Endothelial cell of umbilical vein (primary cell): ENCODE measurements at regions not wholly inside any gene's neighbourhood (a gene's known extent, or its start where the extent isn't known, plus 50 kb on each side); places are given as distances from the start of the nearest gene placed in this dataset.

Experiments
- BruUV-seq: library from RNA; stranded (reverse); fragments of 400-500 nt; replicated peaks from 2 replicates; lab custom pipeline; 2021; lab: Mats Ljungman, UMichigan
- CTCF ChIA-PET: fragments of 300-600, 350-600 bp; sonication (Branson Sonifier 250); formaldehyde crosslinking; loops from one replicate; lab custom pipeline; 2021; ENCODE audit warnings: antibody characterized with exemption, inconsistent platforms; lab: Charles Lee
- POLR2A ChIA-PET: fragments of 300-600, 350-600 bp; sonication (Branson Sonifier 250); formaldehyde crosslinking; loops from one replicate; lab custom pipeline; 2021; ENCODE audit warnings: antibody characterized with exemption, inconsistent platforms; lab: Charles Lee
- DNase-seq: peaks from one replicate; pipeline ENCODE4 v3.0.0-alpha.2; 2011; ENCODE audit warnings: low read depth, low spot score
- FAIRE-seq: peaks from 2 replicates; lab custom pipeline; 2011; peaks lifted over from hg19 to GRCh38; lab: Jason Lieb, UNC
- H2AFZ ChIP-seq: 2 replicates; pipeline ENCODE4 v1.6.0; 2012; ENCODE audit warnings: low read depth, low read length, control low read depth, inconsistent platforms
- H3K27ac ChIP-seq: 2 replicates; pipeline ENCODE4 v1.5.1; 2011; ENCODE audit warnings: low read depth, mild to moderate bottlenecking, control low read depth, low read length, moderate library complexity; ENCODE audit not compliant: insufficient read depth
- H3K27me3 ChIP-seq, 2 experiments: 2 replicates each; pipeline versions ENCODE4 v1.6.0 to v1.6.1; 2011; ENCODE audit warnings: low read length in 2 of 2, mixed read lengths in 1 of 2; ENCODE audit not compliant: control insufficient read depth in 2 of 2, insufficient read depth in 2 of 2
- H3K36me3 ChIP-seq, 2 experiments: 2 replicates in 1 of 2; 3 replicates in 1 of 2; pipeline ENCODE4 v1.5.1; 2011; ENCODE audit warnings: low read length in 2 of 2, mild to moderate bottlenecking in 1 of 2, moderate library complexity in 1 of 2; ENCODE audit not compliant: control insufficient read depth in 2 of 2, insufficient read depth in 2 of 2; ENCODE audit errors: extremely low read depth in 1 of 2
- H3K4me1 ChIP-seq: 3 replicates; pipeline ENCODE4 v1.5.1; 2011; ENCODE audit warnings: mild to moderate bottlenecking, low read length; ENCODE audit not compliant: control insufficient read depth, insufficient read depth; ENCODE audit errors: extremely low read depth
- H3K4me2 ChIP-seq: 2 replicates; pipeline ENCODE4 v1.6.1; 2011; ENCODE audit warnings: low read length, control low read depth, mixed read lengths; ENCODE audit not compliant: insufficient read depth
- H3K4me3 ChIP-seq, 3 experiments: fragments of 200-600 bp in 1 of 3; sonication (generic), shearing (Covaris generic) in 1 of 3; replicated peaks in 1 of 3; 2 replicates each; pipeline ENCODE4 v1.5.1; 2011 to 2016; ENCODE audit warnings: control low read depth in 3 of 3, low read length in 3 of 3, mild to moderate bottlenecking in 2 of 3, inconsistent platforms in 1 of 3, low read depth in 1 of 3, moderate library complexity in 1 of 3; ENCODE audit not compliant: insufficient read depth in 1 of 3
- H3K79me2 ChIP-seq: 2 replicates; pipeline ENCODE4 v1.6.0; 2012; ENCODE audit warnings: low read length, inconsistent platforms; ENCODE audit not compliant: control insufficient read depth, insufficient read depth
- H3K9ac ChIP-seq: replicated peaks from 2 replicates; pipeline ENCODE3; 2011; ENCODE audit warnings: low read length, control low read depth; ENCODE audit not compliant: insufficient read depth; ENCODE audit errors: extremely low read depth
- H3K9me1 ChIP-seq: replicated peaks from 3 replicates; pipeline ENCODE4 v1.6.0; 2011; ENCODE audit warnings: mild to moderate bottlenecking, low read length; ENCODE audit not compliant: control insufficient read depth, insufficient read depth; ENCODE audit errors: extremely low read depth
- H3K9me3 ChIP-seq: replicated peaks from 2 replicates; pipeline ENCODE4 v1.5.1; 2012; ENCODE audit warnings: low read length, inconsistent platforms; ENCODE audit not compliant: control insufficient read depth, insufficient read depth
- H4K20me1 ChIP-seq: replicated peaks from 2 replicates; pipeline ENCODE3; 2011; ENCODE audit warnings: mild to moderate bottlenecking, low read length; ENCODE audit not compliant: control insufficient read depth, insufficient read depth; ENCODE audit errors: extremely low read depth
- EZH2 ChIP-seq: IDR thresholded peaks from 2 replicates; pipeline ENCODE4 v1.6.1; 2012; ENCODE audit warnings: borderline replicate concordance, low read depth, mild to moderate bottlenecking, moderate library complexity, low read length, inconsistent platforms; ENCODE audit not compliant: severe bottlenecking
- FOS ChIP-seq: IDR thresholded peaks from 2 replicates; pipeline ENCODE4 v1.6.1; 2011; ENCODE audit warnings: mild to moderate bottlenecking, low read length, moderate library complexity, borderline replicate concordance; ENCODE audit not compliant: insufficient read depth
- GATA2 ChIP-seq: IDR thresholded peaks from 2 replicates; pipeline ENCODE4 v1.7.0; 2011; ENCODE audit warnings: low read depth, mild to moderate bottlenecking, moderate library complexity, mixed read lengths, low read length; ENCODE audit not compliant: insufficient read length, insufficient read depth
- JUN ChIP-seq: IDR thresholded peaks from 2 replicates; pipeline ENCODE4 v1.6.1; 2011; ENCODE audit warnings: borderline replicate concordance, low read depth; ENCODE audit not compliant: insufficient read length, insufficient read depth
- MYC ChIP-seq: IDR thresholded peaks from one replicate; pipeline ENCODE4 v1.6.1; 2011; ENCODE audit warnings: mild to moderate bottlenecking, low read depth, low read length
- POLR2A ChIP-seq: IDR thresholded peaks from 2 replicates; pipeline ENCODE4 v1.6.1; 2012; ENCODE audit warnings: low read depth, mild to moderate bottlenecking, control low read depth, low read length
- POLR2AphosphoS5 ChIP-seq: IDR thresholded peaks from 2 replicates; pipeline ENCODE4 v1.6.1; 2012; ENCODE audit warnings: low read depth, mild to moderate bottlenecking, control low read depth, low read length, moderate library complexity; ENCODE audit not compliant: insufficient read depth
- dilution Hi-C: fragments of 300-500 bp; cut with MboI; formaldehyde crosslinking; loops from one replicate; pipeline ENCODE4 v1.15.0; 2019; ENCODE audit warnings: low sequenced_read_pairs; ENCODE audit not compliant: extremely low pct_ligation_motif_present
- intact Hi-C: fragments of 100-400 bp; cut with micrococcal nuclease; formaldehyde crosslinking; loops from one replicate; pipeline ENCODE4 v1.10.0; 2022
- TF ChIP-seq, protein P1 (sequence below): IDR thresholded peaks from 2 replicates; pipeline ENCODE4 v1.6.1; 2011; ENCODE audit not compliant: insufficient read depth, insufficient read length
- TF ChIP-seq, protein P2 (sequence below), 2 donors: IDR thresholded peaks; 1 replicate in 1 of 2; 2 replicates in 1 of 2; pipeline ENCODE4 v1.5.1; 2011; ENCODE audit warnings: low read length in 2 of 2, mild to moderate bottlenecking in 2 of 2, moderate library complexity in 2 of 2, control low read depth in 1 of 2, inconsistent platforms in 1 of 2, low read depth in 1 of 2; ENCODE audit not compliant: insufficient read depth in 1 of 2; ENCODE audit errors: extremely low read depth in 1 of 2

DNA sequence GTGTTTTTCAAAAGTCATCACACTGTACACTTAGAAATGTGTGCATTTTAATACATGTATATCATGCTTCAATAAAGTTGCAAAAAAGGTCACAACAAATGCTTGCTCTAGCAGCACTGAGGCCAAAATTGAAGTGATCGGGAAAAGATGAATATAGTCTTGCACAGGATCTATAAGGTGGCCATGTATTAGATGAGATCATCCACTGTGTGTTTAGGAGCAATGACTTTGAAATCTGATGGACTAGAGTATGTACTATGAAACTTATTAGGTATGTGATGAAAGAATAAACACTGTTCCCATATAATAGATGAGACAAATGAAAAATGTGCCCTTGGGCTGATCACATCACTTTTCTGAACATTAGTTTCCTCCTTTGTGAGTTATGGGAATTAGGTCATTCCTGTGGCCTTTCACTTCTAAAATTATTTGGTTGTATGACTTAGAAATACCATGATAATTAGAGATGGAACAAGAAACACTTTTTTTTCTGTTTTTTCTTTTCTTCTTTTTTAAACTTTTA is 984.6 kb downstream of the ADGRL2 start:
- Histone ChIP-seq H3K4me1 (peaks cover 5% of the 10 kb centered on the region), H3K27ac (no peak overlapping the region), H3K36me3 (no peaks in the 10 kb centered on the region), H3K9me1 (no peaks in the 10 kb centered on the region), H4K20me1 (no peaks in the 10 kb centered on the region), H3K9ac (no peak overlapping the region), H3K4me2 (no peak overlapping the region), H3K27me3 (no peaks in the 10 kb centered on the region), H3K4me3 (no peak overlapping the region), H2AFZ (no peak overlapping the region), H3K9me3 (no peaks in the 10 kb centered on the region), H3K79me2 (no peaks in the 10 kb centered on the region)
- dilution Hi-C loops (no loop called here), intact Hi-C loops (no loop called here)
- FAIRE-seq (no peak), DNase-seq (peak; percentile 56)
- POLR2A ChIA-PET: no interaction called here
- no TSS peak for BruUV-seq
- CTCF ChIA-PET: interaction anchor here (1.8 kb wide), 1 partner anchor 11 kb away, joined by 7 read pairs; no protein-coding TSS in a partner anchor
- TF ChIP-seq GATA2 (no peak), POLR2AphosphoS5 (no peak), FOS (no peak), MYC (no peak), POLR2A (no peak), EZH2 (no peak), JUN (no peak)
- TF ChIP-seq, protein P1, sequence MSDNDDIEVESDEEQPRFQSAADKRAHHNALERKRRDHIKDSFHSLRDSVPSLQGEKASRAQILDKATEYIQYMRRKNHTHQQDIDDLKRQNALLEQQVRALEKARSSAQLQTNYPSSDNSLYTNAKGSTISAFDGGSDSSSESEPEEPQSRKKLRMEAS: no peak
- TF ChIP-seq, protein P2, sequence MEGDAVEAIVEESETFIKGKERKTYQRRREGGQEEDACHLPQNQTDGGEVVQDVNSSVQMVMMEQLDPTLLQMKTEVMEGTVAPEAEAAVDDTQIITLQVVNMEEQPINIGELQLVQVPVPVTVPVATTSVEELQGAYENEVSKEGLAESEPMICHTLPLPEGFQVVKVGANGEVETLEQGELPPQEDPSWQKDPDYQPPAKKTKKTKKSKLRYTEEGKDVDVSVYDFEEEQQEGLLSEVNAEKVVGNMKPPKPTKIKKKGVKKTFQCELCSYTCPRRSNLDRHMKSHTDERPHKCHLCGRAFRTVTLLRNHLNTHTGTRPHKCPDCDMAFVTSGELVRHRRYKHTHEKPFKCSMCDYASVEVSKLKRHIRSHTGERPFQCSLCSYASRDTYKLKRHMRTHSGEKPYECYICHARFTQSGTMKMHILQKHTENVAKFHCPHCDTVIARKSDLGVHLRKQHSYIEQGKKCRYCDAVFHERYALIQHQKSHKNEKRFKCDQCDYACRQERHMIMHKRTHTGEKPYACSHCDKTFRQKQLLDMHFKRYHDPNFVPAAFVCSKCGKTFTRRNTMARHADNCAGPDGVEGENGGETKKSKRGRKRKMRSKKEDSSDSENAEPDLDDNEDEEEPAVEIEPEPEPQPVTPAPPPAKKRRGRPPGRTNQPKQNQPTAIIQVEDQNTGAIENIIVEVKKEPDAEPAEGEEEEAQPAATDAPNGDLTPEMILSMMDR (IDR thresholded peaks at IDR 0.05; ENCODE audit: extremely low read depth in 1 of 2, insufficient read depth in 1 of 2, low read depth in 1 of 2, low read length in 2 of 2): no peak
